ENCODE measurements at regions not wholly inside any gene's neighbourhood (a gene's known extent, or its start where the extent isn't known, plus 50 kb on each side); places are given as distances from the start of the nearest gene placed in this dataset.

GRCh38 chr2:43102366-43103092 is 123.9 kb downstream of the ZFP36L2 start:
- TF ChIP-seq Cebpa-rat (IDR thresholded peaks at IDR 0.05): no peak
- Histone ChIP-seq H3K4me2 (peak overlapping the region; percentile 58 to 82 (median 76)), H3K27ac (peak overlapping the region in 8 of 11 experiments; percentile 34 to 79 (median 70); a peak in 14 of 22 replicates), H3K9ac (peak overlapping the region in 7 of 11 experiments; percentile 8 to 75 (median 20); a peak in 7 of 22 replicates), H3K4me1 (peaks cover 63 to 97% (median 81%) of the 10 kb centered on the region in 10 experiments), H4K20me1 (no peaks in the 10 kb centered on the region), H3K4me3 (no peak overlapping the region), H3K36me3 (no peaks in the 10 kb centered on the region), H3K27me3 (no peaks in the 10 kb centered on the region; a peak in 1 of 22 replicates), H3K9me3 (replicated peaks in 1 of 11) (peaks cover 0 to 7% (median 0%) of the 10 kb centered on the region in 11 experiments; a peak in 4 of 22 replicates)

GRCh38 chr2:43101751-43102150 is 124.7 kb downstream of the ZFP36L2 start:
- H4K20me1 ChIP-seq: no peaks in the 10 kb centered on the region
- H3K27ac ChIP-seq: peak overlapping the region in 7 of 11 experiments; percentile 34 to 79 (median 72); a peak in 13 of 22 replicates
- no peak for TF ChIP-seq Cebpa-rat (IDR thresholded peaks at IDR 0.05)
- no peaks in the 10 kb centered on the region; a peak in 1 of 22 replicates for H3K27me3 ChIP-seq
- H3K4me3 ChIP-seq: no peak overlapping the region
- peaks cover 58 to 97% (median 81%) of the 10 kb centered on the region in 10 experiments for H3K4me1 ChIP-seq
- H3K4me2 ChIP-seq: peak overlapping the region; percentile 58 to 82 (median 76)
- H3K9me3 ChIP-seq (replicated peaks in 1 of 11): peaks cover 0 to 10% (median 0%) of the 10 kb centered on the region in 11 experiments; a peak in 4 of 22 replicates
- no peaks in the 10 kb centered on the region; a peak in 2 of 22 replicates for H3K36me3 ChIP-seq
- H3K9ac ChIP-seq: peak overlapping the region in 7 of 11 experiments; percentile 22 to 77 (median 63); a peak in 8 of 22 replicates

- Histone ChIP-seq H3K4me2 (peak overlapping the region; percentile 58 to 82 (median 76)), H3K9ac (peak overlapping the region; percentile 26 to 77 (median 65); a peak in 21 of 22 replicates), H3K4me1 (peaks cover 51 to 91% (median 76%) of the 10 kb centered on the region in 10 experiments), H3K27me3 (no peaks in the 10 kb centered on the region; a peak in 1 of 22 replicates), H3K9me3 (replicated peaks in 1 of 11) (peaks cover 0 to 16% (median 0%) of the 10 kb centered on the region in 11 experiments; a peak in 5 of 22 replicates), H3K36me3 (no peaks in the 10 kb centered on the region; a peak in 2 of 22 replicates), H4K20me1 (no peaks in the 10 kb centered on the region), H3K27ac (peak overlapping the region in 10 of 11 experiments; percentile 30 to 79 (median 68); a peak in 17 of 22 replicates), H3K4me3 (peak overlapping the region in 9 of 10 experiments; percentile 18 to 48 (median 36); a peak in 12 of 20 replicates)
- no peak for TF ChIP-seq Cebpa-rat (IDR thresholded peaks at IDR 0.05)
Measured at GRCh38 chr2:43100883-43101662, 125.3 kb downstream of the ZFP36L2 start.

DNA sequence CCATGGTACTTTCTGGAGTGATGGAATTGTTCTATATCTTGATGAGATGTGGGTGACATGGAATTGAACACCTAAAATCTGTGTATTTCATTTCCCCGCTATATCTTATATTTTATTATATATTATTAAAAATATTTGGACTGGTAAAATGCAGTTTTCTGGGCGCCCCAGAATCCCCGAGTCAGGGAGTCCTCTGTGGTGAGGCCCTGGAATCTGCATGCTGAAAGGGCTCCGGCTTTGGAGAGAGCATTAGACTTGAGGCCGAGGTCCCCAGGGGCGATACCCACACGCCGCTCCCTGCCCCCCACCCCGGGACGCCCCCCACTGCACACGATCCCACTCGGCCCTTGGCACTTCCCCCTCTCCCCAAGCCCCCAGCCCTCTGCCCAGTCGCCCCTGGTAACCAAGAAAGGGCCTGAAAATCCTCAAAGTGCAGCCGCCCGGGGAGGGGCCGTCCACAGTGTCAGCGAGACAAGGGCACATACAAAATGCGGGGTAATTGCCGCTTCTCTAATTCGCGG is 126.0 kb downstream of the ZFP36L2 start:
- H3K4me1 ChIP-seq: peaks cover 45 to 84% (median 69%) of the 10 kb centered on the region in 10 experiments
- peaks cover 0 to 16% (median 0%) of the 10 kb centered on the region in 11 experiments; a peak in 7 of 22 replicates for H3K9me3 ChIP-seq (replicated peaks in 1 of 11)
- no peaks in the 10 kb centered on the region; a peak in 1 of 22 replicates for H3K27me3 ChIP-seq
- no peak for TF ChIP-seq Cebpa-rat (IDR thresholded peaks at IDR 0.05)
- peak overlapping the region in 10 of 11 experiments; percentile 30 to 79 (median 68); a peak in 17 of 22 replicates for H3K27ac ChIP-seq
- H3K36me3 ChIP-seq: no peaks in the 10 kb centered on the region; a peak in 2 of 22 replicates
- H3K4me2 ChIP-seq: peak overlapping the region; percentile 58 to 82 (median 76)
- H4K20me1 ChIP-seq: no peaks in the 10 kb centered on the region
- H3K9ac ChIP-seq: peak overlapping the region; percentile 26 to 77 (median 65); a peak in 21 of 22 replicates
- H3K4me3 ChIP-seq: peak overlapping the region in 9 of 10 experiments; percentile 18 to 48 (median 36); a peak in 11 of 20 replicates

GRCh38 chr2:43099797-43100196 is 126.6 kb downstream of the ZFP36L2 start:
- Histone ChIP-seq H3K9me3 (replicated peaks in 1 of 11) (peaks cover 0 to 16% (median 0%) of the 10 kb centered on the region in 11 experiments; a peak in 7 of 22 replicates), H3K4me2 (peak overlapping the region in 4 of 11 experiments; percentile 76 to 80 (median 79); a peak in 4 of 22 replicates), H4K20me1 (no peaks in the 10 kb centered on the region), H3K4me3 (no peak overlapping the region), H3K4me1 (peaks cover 39 to 78% (median 63%) of the 10 kb centered on the region in 10 experiments), H3K9ac (no peak overlapping the region), H3K36me3 (no peaks in the 10 kb centered on the region; a peak in 2 of 22 replicates), H3K27me3 (no peaks in the 10 kb centered on the region; a peak in 1 of 22 replicates), H3K27ac (no peak overlapping the region)
- no peak for TF ChIP-seq Cebpa-rat (IDR thresholded peaks at IDR 0.05)

DNA sequence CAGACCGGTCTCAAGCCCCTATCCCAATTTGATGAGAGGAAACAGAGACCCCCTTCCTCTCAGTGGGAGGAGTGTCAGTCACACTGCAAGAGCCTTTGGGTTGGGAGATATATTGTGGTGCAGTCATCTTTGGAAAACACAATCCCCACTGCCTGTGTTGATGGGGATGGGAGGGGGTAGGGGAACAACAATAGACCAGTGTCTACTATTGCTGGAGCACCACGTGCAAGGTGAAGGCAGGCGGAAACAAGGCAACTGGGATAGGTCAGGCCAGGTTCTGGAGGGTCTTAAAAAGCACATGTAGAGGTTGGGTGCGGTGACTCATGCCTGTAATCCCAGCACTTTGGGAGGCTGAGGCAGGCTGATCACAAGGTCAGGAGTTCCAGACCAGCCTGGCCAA is 127.9 kb downstream of the ZFP36L2 start:
- Histone ChIP-seq H3K27ac (peak overlapping the region in 6 of 11 experiments; percentile 12 to 76 (median 60); a peak in 11 of 22 replicates), H4K20me1 (no peaks in the 10 kb centered on the region), H3K9me3 (replicated peaks in 1 of 11) (peaks cover 0 to 12% (median 4%) of the 10 kb centered on the region in 11 experiments; a peak in 6 of 22 replicates), H3K4me1 (peaks cover 35 to 67% (median 54%) of the 10 kb centered on the region in 10 experiments), H3K27me3 (no peaks in the 10 kb centered on the region; a peak in 1 of 22 replicates), H3K9ac (peak overlapping the region in 2 of 11 experiments; percentile 47 to 55; a peak in 1 of 22 replicates), H3K36me3 (no peaks in the 10 kb centered on the region; a peak in 3 of 22 replicates), H3K4me3 (no peak overlapping the region), H3K4me2 (peak overlapping the region in 10 of 11 experiments; percentile 44 to 83 (median 70); a peak in 19 of 22 replicates)
- no peak for TF ChIP-seq Cebpa-rat (IDR thresholded peaks at IDR 0.05)

DNA sequence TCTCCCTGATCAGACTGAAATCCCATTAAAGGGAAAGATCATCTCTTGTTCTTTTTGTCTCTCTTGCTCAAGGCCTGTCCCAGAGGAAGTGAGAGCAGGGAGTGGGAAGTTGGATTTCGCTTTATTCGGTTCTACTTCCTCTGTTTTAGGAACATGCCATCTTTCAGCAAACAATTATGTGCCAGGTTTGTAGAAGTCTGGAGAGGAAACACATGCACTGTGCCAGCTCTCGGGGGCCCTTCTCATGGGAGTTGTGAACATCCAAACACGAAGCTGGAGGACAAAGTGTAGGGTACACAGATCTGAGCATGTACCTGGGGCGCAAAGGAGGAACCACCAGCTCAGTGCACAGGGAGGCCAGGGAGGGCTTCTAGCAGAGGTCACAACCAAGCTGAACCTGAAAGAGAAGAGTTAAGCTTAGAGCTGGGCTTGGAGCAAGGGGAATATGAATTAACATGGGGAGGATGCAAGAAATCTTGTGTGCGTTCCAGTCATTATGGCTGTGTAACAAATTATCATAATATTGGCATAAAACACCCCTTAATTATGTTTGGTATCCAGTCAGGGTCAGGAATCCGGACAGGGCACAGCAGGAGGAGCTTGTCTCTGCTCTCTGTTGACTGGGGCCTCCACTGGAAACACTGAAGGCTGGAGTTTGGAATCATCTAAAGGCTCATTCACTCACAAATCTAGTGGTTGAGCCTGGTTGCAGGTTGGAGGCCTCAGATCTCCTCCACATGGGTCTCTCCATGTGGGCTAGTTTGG is 128.6 kb downstream of the ZFP36L2 start:
- H3K4me3 ChIP-seq: no peak overlapping the region
- H3K4me2 ChIP-seq: peak overlapping the region; percentile 30 to 83 (median 63)
- H3K9me3 ChIP-seq (replicated peaks in 1 of 11): peaks cover 0 to 12% (median 4%) of the 10 kb centered on the region in 11 experiments; a peak in 8 of 22 replicates
- H4K20me1 ChIP-seq: no peaks in the 10 kb centered on the region
- H3K27ac ChIP-seq: peak overlapping the region in 8 of 11 experiments; percentile 12 to 76 (median 54); a peak in 15 of 22 replicates
- H3K27me3 ChIP-seq: no peaks in the 10 kb centered on the region; a peak in 1 of 22 replicates
- H3K36me3 ChIP-seq: no peaks in the 10 kb centered on the region; a peak in 3 of 22 replicates
- no peak for TF ChIP-seq Cebpa-rat (IDR thresholded peaks at IDR 0.05)
- H3K4me1 ChIP-seq: peaks cover 31 to 62% (median 47%) of the 10 kb centered on the region in 10 experiments
- peak overlapping the region in 5 of 11 experiments; percentile 27 to 55 (median 42); a peak in 8 of 22 replicates for H3K9ac ChIP-seq

Measured in BLaER1 treated with 17β-estradiol and CSF1 and Interleukin-3, amounts not matched to agents 10 nM and 100 nM (cell line).